WTC11 (cell line): ENCODE measurements at regions not wholly inside any gene's neighbourhood (a gene's known extent, or its start where the extent isn't known, plus 50 kb on each side); places are given as distances from the start of the nearest gene placed in this dataset.

Experiments used
- ATAC-seq: fragments of 200-7000 bp; cut with Tn5 transposase; 2 replicates; pipeline ENCODE4 v1.10.0; 2021; ENCODE audit warnings: mild to moderate bottlenecking, moderate library complexity
- CTCF ChIA-PET: fragments of 300-600 bp; sonication (Branson Sonifier 250); formaldehyde crosslinking; loops from one replicate; lab custom pipeline; 2021; ENCODE audit warnings: antibody characterized with exemption; lab: Charles Lee
- POLR2A ChIA-PET: fragments of 350-600 bp; sonication (Branson Sonifier 250); formaldehyde crosslinking; loops from one replicate; lab custom pipeline; 2021; ENCODE audit warnings: antibody characterized with exemption; lab: Charles Lee
- DNase-seq: peaks from one replicate; pipeline ENCODE4 v3.0.0; 2021; ENCODE audit warnings: low spot score
- H3K27ac Mint-ChIP-seq: 2 replicates; pipeline ENCODE4 v1.8.0; 2021; ENCODE audit warnings: mixed read lengths
- H3K27me3 Mint-ChIP-seq: 2 replicates; pipeline ENCODE4 v1.8.0; 2021; ENCODE audit warnings: low read depth, mild to moderate bottlenecking, moderate library complexity, mixed read lengths
- H3K36me3 Mint-ChIP-seq: 2 replicates; pipeline ENCODE4 v1.8.0; 2021; ENCODE audit warnings: mixed read lengths
- H3K4me1 Mint-ChIP-seq: 2 replicates; pipeline ENCODE4 v1.8.0; 2022; ENCODE audit warnings: mixed read lengths
- H3K4me3 Mint-ChIP-seq: 2 replicates; pipeline ENCODE4 v1.8.0; 2021; ENCODE audit warnings: mild to moderate bottlenecking, moderate library complexity, mixed read lengths
- H3K9me3 Mint-ChIP-seq: 2 replicates; pipeline ENCODE4 v1.8.0; 2021; ENCODE audit warnings: mixed read lengths
- AR ChIP-seq: fragments of 250-450 bp; sonication (Bioruptor Pico); IDR thresholded peaks from 2 replicates; pipeline ENCODE4 v1.9.0; 2021; ENCODE audit warnings: mild to moderate bottlenecking
- ATF1 ChIP-seq: sonication (generic); formaldehyde crosslinking; IDR thresholded peaks from 2 replicates; pipeline ENCODE4 v1.8.1; 2023; ENCODE audit warnings: mild to moderate bottlenecking, moderate library complexity, missing genetic modification reagents
- CTCF ChIP-seq: fragments of 200-600 bp; IDR thresholded peaks from 2 replicates; pipeline ENCODE4 v1.8.0; 2022; ENCODE audit warnings: antibody characterized with exemption
- ETV6 ChIP-seq: sonication (generic); formaldehyde crosslinking; IDR thresholded peaks from 2 replicates; pipeline ENCODE4 v1.8.1; 2022; ENCODE audit warnings: mild to moderate bottlenecking, missing genetic modification reagents
- FOXJ3 ChIP-seq: sonication (generic); formaldehyde crosslinking; IDR thresholded peaks from 2 replicates; pipeline ENCODE4 v1.9.0; 2021; ENCODE audit warnings: missing genetic modification reagents, mild to moderate bottlenecking, borderline replicate concordance
- GRHL2 ChIP-seq: fragments of 250-450 bp; sonication (Bioruptor Pico); IDR thresholded peaks from 2 replicates; pipeline ENCODE4 v1.8.0; 2022; ENCODE audit warnings: mild to moderate bottlenecking, moderate library complexity; ENCODE audit not compliant: insufficient replicate concordance, severe bottlenecking
- GTF2I ChIP-seq: fragments of 250-450 bp; sonication (Bioruptor Pico); conservative IDR thresholded peaks from 2 replicates; pipeline ENCODE4 v1.4.0; 2021; ENCODE audit warnings: mild to moderate bottlenecking
- HMGA2 ChIP-seq: fragments of 250-450 bp; sonication (Bioruptor Pico); IDR thresholded peaks from 2 replicates; pipeline ENCODE4 v1.4.0; 2021; ENCODE audit warnings: mild to moderate bottlenecking, moderate library complexity
- IRF1 ChIP-seq: sonication (generic); formaldehyde crosslinking; IDR thresholded peaks from 2 replicates; pipeline ENCODE4 v1.8.0; 2023; ENCODE audit warnings: missing genetic modification reagents
- MLX ChIP-seq: sonication (generic); formaldehyde crosslinking; IDR thresholded peaks from 2 replicates; pipeline ENCODE4 v1.8.1; 2023; ENCODE audit warnings: mild to moderate bottlenecking, missing genetic modification reagents, moderate library complexity
- NFATC4 ChIP-seq: fragments of 250-450 bp; sonication (Bioruptor Pico); IDR thresholded peaks from 2 replicates; pipeline ENCODE4 v1.9.0; 2021; ENCODE audit warnings: mild to moderate bottlenecking
- RELA ChIP-seq: sonication (generic); formaldehyde crosslinking; IDR thresholded peaks from 2 replicates; pipeline ENCODE4 v1.8.1; 2022; ENCODE audit warnings: missing genetic modification reagents, mild to moderate bottlenecking, borderline replicate concordance
- TCF7 ChIP-seq: sonication (generic); formaldehyde crosslinking; IDR thresholded peaks from 2 replicates; pipeline ENCODE4 v1.8.0; 2022; ENCODE audit warnings: mild to moderate bottlenecking, low read depth, missing genetic modification reagents, moderate library complexity
- ZNF423 ChIP-seq: fragments of 250-450 bp; sonication (Bioruptor Pico); IDR thresholded peaks from 2 replicates; pipeline ENCODE4 v2.1.2; 2022; ENCODE audit warnings: mild to moderate bottlenecking, moderate library complexity
- TF ChIP-seq, protein P1 (sequence below): sonication (generic); formaldehyde crosslinking; IDR thresholded peaks from 2 replicates; pipeline ENCODE4 v1.8.1; 2023; ENCODE audit warnings: mild to moderate bottlenecking, missing genetic modification reagents
- TF ChIP-seq, protein P2 (sequence below): sonication (generic); formaldehyde crosslinking; IDR thresholded peaks from 2 replicates; pipeline ENCODE4 v1.8.1; 2022; ENCODE audit warnings: missing genetic modification reagents, borderline replicate concordance
- TF ChIP-seq, protein P3 (sequence below): sonication (generic); formaldehyde crosslinking; IDR thresholded peaks from 2 replicates; pipeline ENCODE4 v1.8.1; 2023; ENCODE audit warnings: mild to moderate bottlenecking, missing genetic modification reagents, borderline replicate concordance

- TF ChIP-seq AR (CRISPR knock-in tag) (no peak), GRHL2 (CRISPR knock-in tag) (no peak)
Measured at GRCh38 chr14:31978423-31978822, 98.7 kb upstream of the ARHGAP5 start (continued).

DNA sequence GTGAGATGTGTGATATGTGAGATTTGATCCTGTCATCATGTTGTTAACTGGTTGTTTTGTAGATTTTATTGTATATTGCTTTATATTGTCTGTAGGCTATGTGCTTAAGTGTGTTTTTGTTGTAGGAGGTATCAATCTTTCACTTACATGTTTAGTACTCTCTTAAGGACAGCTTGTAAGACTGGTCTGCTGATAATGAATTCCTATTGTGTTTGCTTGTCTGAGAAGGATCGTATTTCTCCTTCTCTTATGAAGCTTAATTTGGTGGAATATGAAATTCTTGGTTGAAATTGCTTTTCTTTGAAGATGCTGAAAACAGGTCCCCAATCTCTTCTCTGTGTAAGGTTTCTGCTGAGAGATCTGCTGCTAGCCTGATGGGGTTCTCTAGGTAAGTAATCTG is 94.5 kb upstream of the ARHGAP5 start:
- ChIA-PET POLR2A (no interaction called here), CTCF (no interaction called here)
- Mint-ChIP-seq H3K27ac (no peak overlapping the region), H3K36me3 (peaks cover 24% of the 10 kb centered on the region), H3K27me3 (0 out of 2 replicates have a peak, but pooled peaks cover 5% of the 10 kb centered on the region), H3K4me1 (no peaks in the 10 kb centered on the region), H3K9me3 (peaks cover 46% of the 10 kb centered on the region), H3K4me3 (no peak overlapping the region)
- ATAC-seq (no peak), DNase-seq (no peak)
- TF ChIP-seq HMGA2 (no peak), ZNF423 (CRISPR knock-in tag) (no peak), ATF1 (CRISPR knock-in tag) (no peak), GRHL2 (CRISPR knock-in tag) (no peak), CTCF (no peak)
- TF ChIP-seq, protein P1, sequence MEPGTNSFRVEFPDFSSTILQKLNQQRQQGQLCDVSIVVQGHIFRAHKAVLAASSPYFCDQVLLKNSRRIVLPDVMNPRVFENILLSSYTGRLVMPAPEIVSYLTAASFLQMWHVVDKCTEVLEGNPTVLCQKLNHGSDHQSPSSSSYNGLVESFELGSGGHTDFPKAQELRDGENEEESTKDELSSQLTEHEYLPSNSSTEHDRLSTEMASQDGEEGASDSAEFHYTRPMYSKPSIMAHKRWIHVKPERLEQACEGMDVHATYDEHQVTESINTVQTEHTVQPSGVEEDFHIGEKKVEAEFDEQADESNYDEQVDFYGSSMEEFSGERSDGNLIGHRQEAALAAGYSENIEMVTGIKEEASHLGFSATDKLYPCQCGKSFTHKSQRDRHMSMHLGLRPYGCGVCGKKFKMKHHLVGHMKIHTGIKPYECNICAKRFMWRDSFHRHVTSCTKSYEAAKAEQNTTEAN (CRISPR knock-in tag) = no peak
- TF ChIP-seq, protein P2, sequence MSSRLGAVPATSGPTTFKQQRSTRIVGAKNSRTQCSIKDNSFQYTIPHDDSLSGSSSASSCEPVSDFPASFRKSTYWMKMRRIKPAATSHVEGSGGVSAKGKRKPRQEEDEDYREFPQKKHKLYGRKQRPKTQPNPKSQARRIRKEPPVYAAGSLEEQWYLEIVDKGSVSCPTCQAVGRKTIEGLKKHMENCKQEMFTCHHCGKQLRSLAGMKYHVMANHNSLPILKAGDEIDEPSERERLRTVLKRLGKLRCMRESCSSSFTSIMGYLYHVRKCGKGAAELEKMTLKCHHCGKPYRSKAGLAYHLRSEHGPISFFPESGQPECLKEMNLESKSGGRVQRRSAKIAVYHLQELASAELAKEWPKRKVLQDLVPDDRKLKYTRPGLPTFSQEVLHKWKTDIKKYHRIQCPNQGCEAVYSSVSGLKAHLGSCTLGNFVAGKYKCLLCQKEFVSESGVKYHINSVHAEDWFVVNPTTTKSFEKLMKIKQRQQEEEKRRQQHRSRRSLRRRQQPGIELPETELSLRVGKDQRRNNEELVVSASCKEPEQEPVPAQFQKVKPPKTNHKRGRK = no peak
- TF ChIP-seq, protein P3, sequence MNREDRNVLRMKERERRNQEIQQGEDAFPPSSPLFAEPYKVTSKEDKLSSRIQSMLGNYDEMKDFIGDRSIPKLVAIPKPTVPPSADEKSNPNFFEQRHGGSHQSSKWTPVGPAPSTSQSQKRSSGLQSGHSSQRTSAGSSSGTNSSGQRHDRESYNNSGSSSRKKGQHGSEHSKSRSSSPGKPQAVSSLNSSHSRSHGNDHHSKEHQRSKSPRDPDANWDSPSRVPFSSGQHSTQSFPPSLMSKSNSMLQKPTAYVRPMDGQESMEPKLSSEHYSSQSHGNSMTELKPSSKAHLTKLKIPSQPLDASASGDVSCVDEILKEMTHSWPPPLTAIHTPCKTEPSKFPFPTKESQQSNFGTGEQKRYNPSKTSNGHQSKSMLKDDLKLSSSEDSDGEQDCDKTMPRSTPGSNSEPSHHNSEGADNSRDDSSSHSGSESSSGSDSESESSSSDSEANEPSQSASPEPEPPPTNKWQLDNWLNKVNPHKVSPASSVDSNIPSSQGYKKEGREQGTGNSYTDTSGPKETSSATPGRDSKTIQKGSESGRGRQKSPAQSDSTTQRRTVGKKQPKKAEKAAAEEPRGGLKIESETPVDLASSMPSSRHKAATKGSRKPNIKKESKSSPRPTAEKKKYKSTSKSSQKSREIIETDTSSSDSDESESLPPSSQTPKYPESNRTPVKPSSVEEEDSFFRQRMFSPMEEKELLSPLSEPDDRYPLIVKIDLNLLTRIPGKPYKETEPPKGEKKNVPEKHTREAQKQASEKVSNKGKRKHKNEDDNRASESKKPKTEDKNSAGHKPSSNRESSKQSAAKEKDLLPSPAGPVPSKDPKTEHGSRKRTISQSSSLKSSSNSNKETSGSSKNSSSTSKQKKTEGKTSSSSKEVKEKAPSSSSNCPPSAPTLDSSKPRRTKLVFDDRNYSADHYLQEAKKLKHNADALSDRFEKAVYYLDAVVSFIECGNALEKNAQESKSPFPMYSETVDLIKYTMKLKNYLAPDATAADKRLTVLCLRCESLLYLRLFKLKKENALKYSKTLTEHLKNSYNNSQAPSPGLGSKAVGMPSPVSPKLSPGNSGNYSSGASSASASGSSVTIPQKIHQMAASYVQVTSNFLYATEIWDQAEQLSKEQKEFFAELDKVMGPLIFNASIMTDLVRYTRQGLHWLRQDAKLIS (CRISPR knock-in tag) = no peak

DNA sequence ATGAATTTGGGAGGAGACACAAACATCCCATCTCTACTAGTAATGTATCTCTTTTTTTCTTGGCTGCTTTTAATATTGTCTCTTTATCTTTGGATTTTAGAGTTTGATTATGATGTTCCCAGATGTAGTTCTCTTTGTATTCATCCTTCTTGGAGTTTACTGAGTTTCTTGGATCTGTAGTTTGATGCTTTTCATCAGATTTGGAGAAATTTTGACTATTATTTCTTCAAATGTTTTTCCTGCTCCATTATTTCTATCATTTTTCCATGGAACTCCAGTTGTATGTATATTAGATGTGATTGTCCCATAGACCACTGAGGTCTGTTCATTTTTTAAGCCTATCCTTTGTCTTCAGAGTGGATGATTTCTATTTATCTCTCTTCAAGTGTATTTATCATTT is 90.7 kb upstream of the ARHGAP5 start:
- ChIA-PET CTCF (no interaction called here), POLR2A (no interaction called here)
- Mint-ChIP-seq H3K4me3 (no peak overlapping the region), H3K27ac (no peak overlapping the region), H3K36me3 (peaks cover 18% of the 10 kb centered on the region), H3K27me3 (0 out of 2 replicates have a peak, but pooled peaks cover 5% of the 10 kb centered on the region), H3K4me1 (peaks cover 9% of the 10 kb centered on the region), H3K9me3 (peaks cover 25% of the 10 kb centered on the region)
- ATAC-seq (no peak), DNase-seq (no peak)
- TF ChIP-seq GTF2I (CRISPR knock-in tag) (no peak), FOXJ3 (CRISPR knock-in tag) (no peak), RELA (CRISPR knock-in tag) (no peak), IRF1 (CRISPR knock-in tag) (no peak), ETV6 (CRISPR knock-in tag) (no peak), MLX (CRISPR knock-in tag) (no peak), NFATC4 (CRISPR knock-in tag) (no peak), TCF7 (no peak)
